ENCODE measurements at regions not wholly inside any gene's neighbourhood (a gene's known extent, or its start where the extent isn't known, plus 50 kb on each side); places are given as distances from the start of the nearest gene placed in this dataset.
"Not testable (repeated sequence)": the region's sequence is repeated elsewhere in the genome, so short reads cannot be mapped to it uniquely, and the experiment has no call there.

- intact Hi-C loops (cut with DNase I; ENCODE audit: low total_unique reads) = no loop called here
Observed at GRCh38 chr10:131363416-131363815, 51.9 kb upstream of the TCERG1L start.

GRCh38 chr10:131371571-131371970, 60.0 kb upstream of the TCERG1L start:
- WGBS, 2 donors = 55 to 68% methylated on average over 8 of the region's 8 CpGs
- no peak for DNase-seq (ENCODE audit: low spot score in 2 of 2)
- intact Hi-C loops (cut with DNase I; ENCODE audit: low total_unique reads) = no loop called here
- no peak overlapping the region for H3K4me3 ChIP-seq (ENCODE audit: low read depth, poor library complexity, severe bottlenecking)
- no peak for TF ChIP-seq POLR2A (IDR thresholded peaks at IDR 0.05)
- no peak for TF ChIP-seq CTCF (IDR thresholded peaks at IDR 0.05)

More at GRCh38 chr10:131363416-131363815, 51.9 kb upstream of the TCERG1L start:
- TF ChIP-seq POLR2A (IDR thresholded peaks at IDR 0.05) (no peak), CTCF (IDR thresholded peaks at IDR 0.05) (no peak)
- H3K4me3 ChIP-seq (ENCODE audit: low read depth, poor library complexity, severe bottlenecking) = no peak overlapping the region
- no peak for DNase-seq (ENCODE audit: low spot score in 2 of 2)
- 42 to 46% methylated on average over 2 of the region's 2 CpGs for WGBS, 2 donors

GRCh38 chr10:131381576-131381975, 70.1 kb upstream of the TCERG1L start:
- 88 to 90% methylated on average over 13 of the region's 13 CpGs for WGBS, 2 donors
- TF ChIP-seq POLR2A (IDR thresholded peaks at IDR 0.05) (no peak), CTCF (IDR thresholded peaks at IDR 0.05) (no peak)
- DNase-seq (ENCODE audit: low spot score in 2 of 2) = no peak
- intact Hi-C loops (cut with DNase I; ENCODE audit: low total_unique reads) = no loop called here
- H3K4me3 ChIP-seq (ENCODE audit: low read depth, poor library complexity, severe bottlenecking) = no peak overlapping the region

GRCh38 chr10:131385161-131385872, 73.8 kb upstream of the TCERG1L start:
- DNase-seq (ENCODE audit: low spot score in 2 of 2); intact Hi-C loops (cut with DNase I; ENCODE audit: low total_unique reads); H3K4me3 ChIP-seq (ENCODE audit: low read depth, poor library complexity, severe bottlenecking): not testable (repeated sequence)
- 47 to 55% methylated on average over 9 of the region's 9 CpGs for WGBS, 2 donors

- TF ChIP-seq CTCF (IDR thresholded peaks at IDR 0.05) (no peak), POLR2A (IDR thresholded peaks at IDR 0.05) (no peak)
- intact Hi-C loops (cut with DNase I; ENCODE audit: low total_unique reads) = no loop called here
Observed at GRCh38 chr10:131387018-131387529, 75.6 kb upstream of the TCERG1L start.

GRCh38 chr10:131391936-131392335, 80.4 kb upstream of the TCERG1L start:
- intact Hi-C loops (cut with DNase I; ENCODE audit: low total_unique reads) = no loop called here
- H3K4me3 ChIP-seq (ENCODE audit: low read depth, poor library complexity, severe bottlenecking) = no peak overlapping the region
- 56 to 61% methylated on average over 5 of the region's 5 CpGs for WGBS, 2 donors
- no peak for DNase-seq (ENCODE audit: low spot score in 2 of 2)
- TF ChIP-seq CTCF (IDR thresholded peaks at IDR 0.05) = no peak
- TF ChIP-seq POLR2A (IDR thresholded peaks at IDR 0.05) = no peak

More at GRCh38 chr10:131387018-131387529, 75.6 kb upstream of the TCERG1L start:
- no peak overlapping the region for H3K4me3 ChIP-seq (ENCODE audit: low read depth, poor library complexity, severe bottlenecking)
- no peak for DNase-seq (ENCODE audit: low spot score in 2 of 2)
- 46 to 57% methylated on average over 11 of the region's 11 CpGs for WGBS, 2 donors
